ENCODE measurements at regions not wholly inside any gene's neighbourhood (a gene's known extent, or its start where the extent isn't known, plus 50 kb on each side); places are given as distances from the start of the nearest gene placed in this dataset.

GRCh38 chr4:19832411-19832810, 419.3 kb upstream of the SLIT2 start:
- H3K27me3 ChIP-seq (ENCODE audit: control insufficient read depth, insufficient read depth, low read length) = no peaks in the 10 kb centered on the region
- no peaks in the 10 kb centered on the region for H3K36me3 ChIP-seq (ENCODE audit: control insufficient read depth, insufficient read depth, low read length)
- no peak overlapping the region for H3K4me3 ChIP-seq (ENCODE audit: low read depth, low read length)
- TF ChIP-seq, protein P1, sequence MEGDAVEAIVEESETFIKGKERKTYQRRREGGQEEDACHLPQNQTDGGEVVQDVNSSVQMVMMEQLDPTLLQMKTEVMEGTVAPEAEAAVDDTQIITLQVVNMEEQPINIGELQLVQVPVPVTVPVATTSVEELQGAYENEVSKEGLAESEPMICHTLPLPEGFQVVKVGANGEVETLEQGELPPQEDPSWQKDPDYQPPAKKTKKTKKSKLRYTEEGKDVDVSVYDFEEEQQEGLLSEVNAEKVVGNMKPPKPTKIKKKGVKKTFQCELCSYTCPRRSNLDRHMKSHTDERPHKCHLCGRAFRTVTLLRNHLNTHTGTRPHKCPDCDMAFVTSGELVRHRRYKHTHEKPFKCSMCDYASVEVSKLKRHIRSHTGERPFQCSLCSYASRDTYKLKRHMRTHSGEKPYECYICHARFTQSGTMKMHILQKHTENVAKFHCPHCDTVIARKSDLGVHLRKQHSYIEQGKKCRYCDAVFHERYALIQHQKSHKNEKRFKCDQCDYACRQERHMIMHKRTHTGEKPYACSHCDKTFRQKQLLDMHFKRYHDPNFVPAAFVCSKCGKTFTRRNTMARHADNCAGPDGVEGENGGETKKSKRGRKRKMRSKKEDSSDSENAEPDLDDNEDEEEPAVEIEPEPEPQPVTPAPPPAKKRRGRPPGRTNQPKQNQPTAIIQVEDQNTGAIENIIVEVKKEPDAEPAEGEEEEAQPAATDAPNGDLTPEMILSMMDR (IDR thresholded peaks at IDR 0.05; ENCODE audit: insufficient read depth, low read length, poor library complexity, severe bottlenecking) = no peak
- DNase-seq (ENCODE audit: low read depth) = no peak

DNA sequence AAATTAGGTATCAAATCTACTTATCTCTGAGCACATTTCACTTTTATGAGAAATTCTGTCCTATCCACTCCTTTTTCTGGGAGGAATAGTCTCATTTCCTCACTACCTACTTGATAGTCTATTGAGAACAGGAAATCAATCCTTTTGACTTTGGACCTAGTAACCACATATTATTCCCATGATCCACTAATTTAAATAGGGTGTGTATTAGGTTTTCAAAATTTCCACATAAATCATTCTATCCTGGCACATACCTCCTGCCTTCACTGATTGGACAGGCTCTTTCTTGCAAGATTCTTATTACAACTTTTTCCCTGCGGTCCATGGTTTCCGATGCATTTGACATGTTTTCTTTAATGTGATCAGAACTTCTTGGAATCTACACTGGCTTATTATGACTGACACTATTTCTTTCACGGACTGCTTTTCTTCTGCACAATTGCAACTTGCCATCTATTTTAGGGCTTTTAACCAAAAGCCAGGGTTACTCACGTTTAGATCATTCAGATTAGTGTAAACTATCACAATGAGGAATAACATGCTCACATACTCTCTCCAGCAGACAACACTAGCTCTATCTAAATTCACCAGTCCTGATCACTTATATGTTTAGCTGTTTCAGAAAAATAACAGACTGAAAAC, 419.9 kb upstream of the SLIT2 start:
- TF ChIP-seq, protein P1 (IDR thresholded peaks at IDR 0.05; ENCODE audit: insufficient read depth, low read length, poor library complexity, severe bottlenecking) = no peak
- H3K36me3 ChIP-seq (ENCODE audit: control insufficient read depth, insufficient read depth, low read length) = no peaks in the 10 kb centered on the region
- H3K4me3 ChIP-seq (ENCODE audit: low read depth, low read length) = no peak overlapping the region
- H3K27me3 ChIP-seq (ENCODE audit: control insufficient read depth, insufficient read depth, low read length) = no peaks in the 10 kb centered on the region
- DNase-seq (ENCODE audit: low read depth) = no peak

- H3K27me3 ChIP-seq (ENCODE audit: control insufficient read depth, insufficient read depth, low read length) = no peaks in the 10 kb centered on the region
- no peak for DNase-seq (ENCODE audit: low read depth)
- TF ChIP-seq, protein P1 (IDR thresholded peaks at IDR 0.05; ENCODE audit: insufficient read depth, low read length, poor library complexity, severe bottlenecking) = no peak
- no peak overlapping the region for H3K4me3 ChIP-seq (ENCODE audit: low read depth, low read length)
- H3K36me3 ChIP-seq (ENCODE audit: control insufficient read depth, insufficient read depth, low read length) = no peaks in the 10 kb centered on the region
Observed at GRCh38 chr4:19829101-19829500, 422.6 kb upstream of the SLIT2 start.

DNA sequence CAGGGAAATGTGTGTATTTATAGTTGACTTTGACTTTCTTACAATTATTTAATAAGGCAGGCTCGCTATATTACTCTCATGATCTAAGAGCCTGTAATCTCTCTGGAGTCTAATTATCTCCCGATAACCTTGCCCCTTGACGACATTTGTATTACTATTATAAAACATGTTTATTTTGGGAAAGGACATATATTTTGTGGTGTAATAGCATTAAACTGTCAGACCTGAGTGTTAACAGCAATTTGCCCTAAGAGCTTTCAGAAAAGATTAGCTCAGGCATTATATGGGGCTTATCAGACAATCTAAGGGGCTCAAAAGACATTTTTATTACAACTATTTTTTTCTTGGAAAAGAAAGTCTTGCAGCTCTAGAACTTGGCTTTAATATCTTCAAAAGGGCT, 427.9 kb upstream of the SLIT2 start:
- Histone ChIP-seq H3K4me3 (ENCODE audit: low read depth, low read length) (no peak overlapping the region), H3K36me3 (ENCODE audit: control insufficient read depth, insufficient read depth, low read length) (no peaks in the 10 kb centered on the region), H3K27me3 (ENCODE audit: control insufficient read depth, insufficient read depth, low read length) (no peaks in the 10 kb centered on the region)
- TF ChIP-seq, protein P1 (IDR thresholded peaks at IDR 0.05; ENCODE audit: insufficient read depth, low read length, poor library complexity, severe bottlenecking) = no peak
- DNase-seq (ENCODE audit: low read depth) = no peak

DNA sequence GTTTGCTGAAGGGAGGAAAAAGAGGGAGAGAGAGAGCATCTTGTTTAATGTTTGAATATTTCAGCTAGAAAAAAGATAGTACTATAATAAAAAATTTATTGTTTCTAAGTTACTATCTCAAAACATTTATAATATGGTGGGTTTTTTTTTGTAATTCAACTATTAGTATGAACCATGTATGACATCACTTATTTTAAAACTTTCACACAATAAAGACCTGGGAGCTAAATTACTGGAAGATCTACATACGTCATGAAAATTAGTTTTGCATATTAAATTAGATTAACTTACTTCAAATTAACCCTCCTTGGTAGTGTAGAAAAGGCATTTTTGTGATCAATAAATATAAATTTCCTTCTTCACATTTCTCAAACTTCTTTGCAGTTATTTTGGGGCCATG, 432.0 kb upstream of the SLIT2 start:
- no peaks in the 10 kb centered on the region for H3K36me3 ChIP-seq (ENCODE audit: control insufficient read depth, insufficient read depth, low read length)
- TF ChIP-seq, protein P1 (IDR thresholded peaks at IDR 0.05; ENCODE audit: insufficient read depth, low read length, poor library complexity, severe bottlenecking) = no peak
- H3K4me3 ChIP-seq (ENCODE audit: low read depth, low read length) = no peak overlapping the region
- DNase-seq (ENCODE audit: low read depth) = no peak
- no peaks in the 10 kb centered on the region for H3K27me3 ChIP-seq (ENCODE audit: control insufficient read depth, insufficient read depth, low read length)

DNA sequence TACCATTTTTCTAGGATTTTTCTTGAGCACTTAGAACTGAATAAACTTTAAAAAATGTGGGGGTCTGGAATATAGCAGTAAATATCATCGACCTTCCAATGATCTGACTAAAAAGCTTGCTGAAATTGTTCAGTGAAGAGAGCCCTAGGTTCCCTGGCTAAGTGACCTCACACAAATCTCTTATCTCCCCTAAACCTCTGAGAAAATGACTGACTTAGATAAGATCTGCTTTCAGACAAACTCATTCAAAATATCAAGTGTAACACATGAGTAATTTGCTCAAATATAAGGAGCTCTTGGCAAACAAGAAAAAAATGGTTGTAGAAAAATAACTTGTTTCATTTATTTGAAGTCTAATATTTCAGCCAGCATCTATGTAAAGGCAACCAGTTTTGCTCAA, 441.7 kb upstream of the SLIT2 start:
- H3K27me3 ChIP-seq (ENCODE audit: control insufficient read depth, insufficient read depth, low read length) = no peaks in the 10 kb centered on the region
- no peaks in the 10 kb centered on the region for H3K36me3 ChIP-seq (ENCODE audit: control insufficient read depth, insufficient read depth, low read length)
- no peak for DNase-seq (ENCODE audit: low read depth)
- no peak overlapping the region for H3K4me3 ChIP-seq (ENCODE audit: low read depth, low read length)
- TF ChIP-seq, protein P1 (IDR thresholded peaks at IDR 0.05; ENCODE audit: insufficient read depth, low read length, poor library complexity, severe bottlenecking) = no peak
